Neural progenitor cell (in vitro differentiated cells): ENCODE measurements at regions not wholly inside any gene's neighbourhood (a gene's known extent, or its start where the extent isn't known, plus 50 kb on each side); places are given as distances from the start of the nearest gene placed in this dataset.

Experiments used
- EZH2 ChIP-seq: fragments of 200-600 bp; sonication (generic); IDR thresholded peaks from 2 replicates; pipeline ENCODE4 v1.6.1; 2017; ENCODE audit warnings: antibody characterized with exemption, mild to moderate bottlenecking, moderate library complexity
- TF ChIP-seq, protein P1 (sequence below): fragments of 200-600 bp; sonication (generic); IDR thresholded peaks from 2 replicates; pipeline ENCODE4 v1.5.1; 2017; ENCODE audit warnings: antibody characterized with exemption, mild to moderate bottlenecking

DNA sequence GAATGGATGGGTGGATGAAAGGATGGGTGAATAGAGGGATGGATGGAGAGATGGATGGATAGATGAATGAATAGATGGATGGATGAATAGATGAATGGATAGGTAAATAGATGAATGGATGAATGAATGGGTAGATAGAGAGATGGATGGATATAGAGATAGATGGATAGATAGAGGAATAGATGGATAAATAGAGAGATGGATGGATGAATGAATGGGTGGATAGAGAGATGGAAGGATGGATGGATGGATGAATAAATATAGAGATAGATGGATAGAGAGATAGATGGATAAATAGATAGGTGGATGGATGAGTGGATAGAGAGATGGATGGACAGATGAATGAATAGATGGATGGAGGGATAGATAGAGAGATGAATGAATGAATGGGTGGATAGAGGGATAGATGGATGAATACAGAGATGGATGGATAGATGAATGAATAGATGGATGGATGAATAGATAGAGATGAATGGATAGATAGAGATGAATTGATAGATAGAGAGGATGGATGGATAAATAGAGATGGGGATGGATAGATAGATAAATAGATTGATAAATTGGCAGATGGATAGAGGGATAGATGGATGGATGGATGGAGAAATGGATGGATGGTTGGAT, 106.7 kb upstream of the SOX1 start:
- TF ChIP-seq, protein P1, sequence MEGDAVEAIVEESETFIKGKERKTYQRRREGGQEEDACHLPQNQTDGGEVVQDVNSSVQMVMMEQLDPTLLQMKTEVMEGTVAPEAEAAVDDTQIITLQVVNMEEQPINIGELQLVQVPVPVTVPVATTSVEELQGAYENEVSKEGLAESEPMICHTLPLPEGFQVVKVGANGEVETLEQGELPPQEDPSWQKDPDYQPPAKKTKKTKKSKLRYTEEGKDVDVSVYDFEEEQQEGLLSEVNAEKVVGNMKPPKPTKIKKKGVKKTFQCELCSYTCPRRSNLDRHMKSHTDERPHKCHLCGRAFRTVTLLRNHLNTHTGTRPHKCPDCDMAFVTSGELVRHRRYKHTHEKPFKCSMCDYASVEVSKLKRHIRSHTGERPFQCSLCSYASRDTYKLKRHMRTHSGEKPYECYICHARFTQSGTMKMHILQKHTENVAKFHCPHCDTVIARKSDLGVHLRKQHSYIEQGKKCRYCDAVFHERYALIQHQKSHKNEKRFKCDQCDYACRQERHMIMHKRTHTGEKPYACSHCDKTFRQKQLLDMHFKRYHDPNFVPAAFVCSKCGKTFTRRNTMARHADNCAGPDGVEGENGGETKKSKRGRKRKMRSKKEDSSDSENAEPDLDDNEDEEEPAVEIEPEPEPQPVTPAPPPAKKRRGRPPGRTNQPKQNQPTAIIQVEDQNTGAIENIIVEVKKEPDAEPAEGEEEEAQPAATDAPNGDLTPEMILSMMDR, result no peak
- no peak for TF ChIP-seq EZH2
